ENCODE measurements at regions not wholly inside any gene's neighbourhood (a gene's known extent, or its start where the extent isn't known, plus 50 kb on each side); places are given as distances from the start of the nearest gene placed in this dataset.
"Not testable (repeated sequence)": the region's sequence is repeated elsewhere in the genome, so short reads cannot be mapped to it uniquely, and the experiment has no call there.

- TF ChIP-seq CTCF (IDR thresholded peaks at IDR 0.05): no peak
- Mint-ChIP-seq H3K9me3 (ENCODE audit: unreplicated experiment) (peaks cover 8% of the 10 kb centered on the region), H3K4me3 (ENCODE audit: unreplicated experiment) (no peak overlapping the region), H3K27ac (ENCODE audit: unreplicated experiment) (no peak overlapping the region), H3K4me1 (ENCODE audit: unreplicated experiment) (no peaks in the 10 kb centered on the region), H3K36me3 (ENCODE audit: unreplicated experiment) (peaks cover 3% of the 10 kb centered on the region), H3K27me3 (ENCODE audit: unreplicated experiment) (no peaks in the 10 kb centered on the region)
- no peak for DNase-seq (ENCODE audit: extremely low spot score, unreplicated experiment)
These were observed 291.6 kb upstream of the ECI2 start for GRCh38 chr6:4426968-4427367.

GRCh38 chr6:4421837-4422236 is 286.5 kb upstream of the ECI2 start:
- no peak overlapping the region for H3K4me3 Mint-ChIP-seq (ENCODE audit: unreplicated experiment)
- no peaks in the 10 kb centered on the region for H3K27me3 Mint-ChIP-seq (ENCODE audit: unreplicated experiment)
- H3K36me3 Mint-ChIP-seq (ENCODE audit: unreplicated experiment): peaks cover 3% of the 10 kb centered on the region
- no peak for TF ChIP-seq CTCF (IDR thresholded peaks at IDR 0.05)
- H3K27ac Mint-ChIP-seq (ENCODE audit: unreplicated experiment): no peak overlapping the region
- no peak for DNase-seq (ENCODE audit: extremely low spot score, unreplicated experiment)
- no peaks in the 10 kb centered on the region for H3K4me1 Mint-ChIP-seq (ENCODE audit: unreplicated experiment)
- H3K9me3 Mint-ChIP-seq (ENCODE audit: unreplicated experiment): peaks cover 11% of the 10 kb centered on the region

GRCh38 chr6:4420160-4420865 is 284.9 kb upstream of the ECI2 start:
- DNase-seq (ENCODE audit: extremely low spot score, unreplicated experiment): no peak
- Mint-ChIP-seq H3K4me3 (ENCODE audit: unreplicated experiment) (no peak overlapping the region), H3K27me3 (ENCODE audit: unreplicated experiment) (no peaks in the 10 kb centered on the region), H3K27ac (ENCODE audit: unreplicated experiment) (no peak overlapping the region), H3K4me1 (ENCODE audit: unreplicated experiment) (no peaks in the 10 kb centered on the region), H3K36me3 (ENCODE audit: unreplicated experiment) (no peaks in the 10 kb centered on the region), H3K9me3 (ENCODE audit: unreplicated experiment) (peaks cover 7% of the 10 kb centered on the region)
- TF ChIP-seq CTCF (IDR thresholded peaks at IDR 0.05): no peak

- Mint-ChIP-seq H3K4me3 (ENCODE audit: unreplicated experiment) (no peak overlapping the region), H3K27ac (ENCODE audit: unreplicated experiment) (no peak overlapping the region), H3K27me3 (ENCODE audit: unreplicated experiment) (no peaks in the 10 kb centered on the region), H3K4me1 (ENCODE audit: unreplicated experiment) (no peaks in the 10 kb centered on the region), H3K36me3 (ENCODE audit: unreplicated experiment) (no peaks in the 10 kb centered on the region), H3K9me3 (ENCODE audit: unreplicated experiment) (peaks cover 7% of the 10 kb centered on the region)
- DNase-seq (ENCODE audit: extremely low spot score, unreplicated experiment): no peak
- TF ChIP-seq CTCF (IDR thresholded peaks at IDR 0.05): no peak
These were observed 280.2 kb upstream of the ECI2 start for GRCh38 chr6:4415549-4415948.

GRCh38 chr6:4414078-4414477 is 278.7 kb upstream of the ECI2 start:
- H3K9me3 Mint-ChIP-seq (ENCODE audit: unreplicated experiment); H3K27ac Mint-ChIP-seq (ENCODE audit: unreplicated experiment); H3K4me1 Mint-ChIP-seq (ENCODE audit: unreplicated experiment); H3K36me3 Mint-ChIP-seq (ENCODE audit: unreplicated experiment); H3K4me3 Mint-ChIP-seq (ENCODE audit: unreplicated experiment); DNase-seq (ENCODE audit: extremely low spot score, unreplicated experiment); H3K27me3 Mint-ChIP-seq (ENCODE audit: unreplicated experiment): not testable (repeated sequence)

- Mint-ChIP-seq H3K36me3 (ENCODE audit: unreplicated experiment) (no peaks in the 10 kb centered on the region), H3K9me3 (ENCODE audit: unreplicated experiment) (peaks cover 10% of the 10 kb centered on the region), H3K4me1 (ENCODE audit: unreplicated experiment) (no peaks in the 10 kb centered on the region), H3K27me3 (ENCODE audit: unreplicated experiment) (no peaks in the 10 kb centered on the region), H3K27ac (ENCODE audit: unreplicated experiment) (no peak overlapping the region), H3K4me3 (ENCODE audit: unreplicated experiment) (no peak overlapping the region)
- TF ChIP-seq CTCF (IDR thresholded peaks at IDR 0.05): no peak
- DNase-seq (ENCODE audit: extremely low spot score, unreplicated experiment): no peak
These were observed 277.7 kb upstream of the ECI2 start for GRCh38 chr6:4413073-4413472.
